Tongue (tissue), 1 donor: ENCODE measurements at regions not wholly inside any gene's neighbourhood (a gene's known extent, or its start where the extent isn't known, plus 50 kb on each side); places are given as distances from the start of the nearest gene placed in this dataset.
"Not testable (repeated sequence)": the region's sequence is repeated elsewhere in the genome, so short reads cannot be mapped to it uniquely, and the experiment has no call there.

Experiments
- DNase-seq: peaks from one replicate; pipeline ENCODE4 v3.0.0-alpha.2; 2015

GRCh38 chrX:1012678-1013300, 199.7 kb downstream of the CRLF2 start:
- no peak for DNase-seq

GRCh38 chrX:1011691-1012283, 200.7 kb downstream of the CRLF2 start:
- DNase-seq = no peak

GRCh38 chrX:1009771-1010170, 202.7 kb downstream of the CRLF2 start:
- DNase-seq = no peak

- DNase-seq = no peak
Measured at GRCh38 chrX:1006156-1006730, 206.2 kb downstream of the CRLF2 start.

- DNase-seq = no peak
Measured at GRCh38 chrX:1002611-1003010, 209.8 kb downstream of the CRLF2 start.

- no peak for DNase-seq
Measured at GRCh38 chrX:997631-998137, 214.8 kb downstream of the CRLF2 start.

GRCh38 chrX:994780-995179, 217.7 kb downstream of the CRLF2 start:
- no peak for DNase-seq

GRCh38 chrX:989959-990510, 222.4 kb downstream of the CRLF2 start:
- DNase-seq = peak; percentile 77

GRCh38 chrX:988530-988929, 223.9 kb downstream of the CRLF2 start:
- not testable (repeated sequence) for DNase-seq

- DNase-seq = no peak
Measured at GRCh38 chrX:981791-982626, 230.4 kb downstream of the CRLF2 start.

GRCh38 chrX:980587-981235, 231.7 kb downstream of the CRLF2 start:
- DNase-seq = no peak

GRCh38 chrX:979127-979526, 233.3 kb downstream of the CRLF2 start:
- not testable (repeated sequence) for DNase-seq

- DNase-seq = no peak
Measured at GRCh38 chrX:973010-973632, 239.3 kb downstream of the CRLF2 start.

- no peak for DNase-seq
Measured at GRCh38 chrX:968148-968965, 244.1 kb downstream of the CRLF2 start.

GRCh38 chrX:966396-967070, 245.9 kb downstream of the CRLF2 start:
- no peak for DNase-seq

- DNase-seq = no peak
Measured at GRCh38 chrX:964831-965416, 247.5 kb downstream of the CRLF2 start.

GRCh38 chrX:960821-961220, 251.6 kb downstream of the CRLF2 start:
- DNase-seq = peak; percentile 24

- no peak for DNase-seq
Measured at GRCh38 chrX:959595-959994, 252.9 kb downstream of the CRLF2 start.

- DNase-seq = not testable (repeated sequence)
Measured at GRCh38 chrX:955168-955781, 257.2 kb downstream of the CRLF2 start.
